A673 (cell line): ENCODE measurements at regions not wholly inside any gene's neighbourhood (a gene's known extent, or its start where the extent isn't known, plus 50 kb on each side); places are given as distances from the start of the nearest gene placed in this dataset.

Source experiments
- BruUV-seq: library from RNA; stranded (reverse); fragments of 400-500 nt; replicated peaks from 2 replicates; lab custom pipeline; 2021; lab: Mats Ljungman, UMichigan
- CTCF ChIA-PET: fragments of 300-600 bp; sonication (Branson Sonifier 250); formaldehyde crosslinking; loops from one replicate; lab custom pipeline; 2022; ENCODE audit warnings: antibody characterized with exemption; lab: Charles Lee
- POLR2A ChIA-PET: fragments of 300-600 bp; sonication (Branson Sonifier 250); formaldehyde crosslinking; loops from one replicate; lab custom pipeline; 2022; ENCODE audit warnings: antibody characterized with exemption; ENCODE audit not compliant: low non-redundant PET; lab: Charles Lee
- DNase-seq: peaks from one replicate; pipeline ENCODE4 v3.0.0-alpha.2; 2015; ENCODE audit warnings: low spot score
- H3K27ac ChIP-seq: fragments of 200-600 bp; sonication (generic); 2 replicates; pipeline ENCODE4 v1.5.1; 2016; ENCODE audit warnings: mixed run types, low read depth, mild to moderate bottlenecking, mixed read lengths, antibody characterized with exemption, low read length; ENCODE audit not compliant: poor library complexity, severe bottlenecking
- H3K27me3 ChIP-seq: fragments of 200-600 bp; sonication (generic); replicated peaks from 2 replicates; pipeline ENCODE4 v1.6.1; 2017; ENCODE audit warnings: mixed run types, low read depth, mild to moderate bottlenecking, mixed read lengths, antibody characterized with exemption, low read length; ENCODE audit not compliant: insufficient read depth, poor library complexity
- H3K36me3 ChIP-seq: fragments of 200-600 bp; sonication (generic); 2 replicates; pipeline ENCODE4 v1.6.1; 2016; ENCODE audit warnings: mixed run types, mild to moderate bottlenecking, mixed read lengths, antibody characterized with exemption, low read length; ENCODE audit not compliant: insufficient read depth, poor library complexity, severe bottlenecking
- H3K4me1 ChIP-seq: fragments of 200-600 bp; sonication (generic); 2 replicates; pipeline ENCODE4 v1.6.1; 2017; ENCODE audit warnings: mixed run types, mild to moderate bottlenecking, mixed read lengths, antibody characterized with exemption, low read length; ENCODE audit not compliant: insufficient read depth, poor library complexity, severe bottlenecking
- H3K4me3 ChIP-seq: fragments of 200-600 bp; sonication (generic); 2 replicates; pipeline ENCODE4 v1.5.1; 2016; ENCODE audit warnings: low read depth, mixed run types, mild to moderate bottlenecking, mixed read lengths, low read length; ENCODE audit not compliant: poor library complexity, severe bottlenecking
- H3K9me3 ChIP-seq: fragments of 200-600 bp; sonication (generic); 2 replicates; pipeline ENCODE4 v1.6.1; 2016; ENCODE audit warnings: mixed run types, low read depth, mild to moderate bottlenecking, mixed read lengths, antibody characterized with exemption, low read length; ENCODE audit not compliant: poor library complexity, severe bottlenecking
- CTCF ChIP-seq: fragments of 300-800, 200-600 bp; sonication (generic); conservative IDR thresholded peaks from 2 replicates; pipeline ENCODE4 v1.5.1; 2017; ENCODE audit warnings: low read depth, mild to moderate bottlenecking, antibody characterized with exemption, low read length, moderate library complexity, mixed read lengths
- EZH2 ChIP-seq: fragments of 200-600 bp; sonication (generic); IDR thresholded peaks from 2 replicates; pipeline ENCODE4 v1.6.1; 2017; ENCODE audit warnings: borderline replicate concordance, low read depth, mild to moderate bottlenecking, mixed read lengths, antibody characterized with exemption, low read length; ENCODE audit not compliant: poor library complexity, severe bottlenecking
- intact Hi-C: fragments of 100-400 bp; cut with micrococcal nuclease; formaldehyde crosslinking; loops from one replicate; pipeline ENCODE4 v1.10.0; 2022; ENCODE audit not compliant: unreplicated experiment

- no peaks in the 10 kb centered on the region for H3K4me1 ChIP-seq
- no TSS peak for BruUV-seq
- intact Hi-C loops = no loop called here
- H3K9me3 ChIP-seq = no peaks in the 10 kb centered on the region
- no peak overlapping the region for H3K4me3 ChIP-seq
- ChIA-PET CTCF (no interaction called here), POLR2A (no interaction called here)
- no peak overlapping the region for H3K27ac ChIP-seq
- no peak for DNase-seq
- no peaks in the 10 kb centered on the region for H3K36me3 ChIP-seq
- H3K27me3 ChIP-seq = no peaks in the 10 kb centered on the region
- TF ChIP-seq EZH2 (no peak), CTCF (no peak)
Observed at GRCh38 chr7:113727486-113727885, 191.3 kb downstream of the PPP1R3A start.

GRCh38 chr7:113722006-113722405 lies 196.8 kb downstream of the PPP1R3A start:
- H3K27me3 ChIP-seq = no peaks in the 10 kb centered on the region
- TF ChIP-seq EZH2 = no peak
- no peak for TF ChIP-seq CTCF
- no peak for DNase-seq
- no peaks in the 10 kb centered on the region for H3K4me1 ChIP-seq
- CTCF ChIA-PET = no interaction called here
- H3K27ac ChIP-seq = no peak overlapping the region
- POLR2A ChIA-PET = no interaction called here
- intact Hi-C loops = no loop called here
- no peaks in the 10 kb centered on the region for H3K9me3 ChIP-seq
- no peaks in the 10 kb centered on the region for H3K36me3 ChIP-seq
- no TSS peak for BruUV-seq
- H3K4me3 ChIP-seq = no peak overlapping the region

GRCh38 chr7:113717739-113718138 lies 201.1 kb downstream of the PPP1R3A start:
- H3K27me3 ChIP-seq = no peaks in the 10 kb centered on the region
- intact Hi-C loops = no loop called here
- no peaks in the 10 kb centered on the region for H3K4me1 ChIP-seq
- H3K36me3 ChIP-seq = no peaks in the 10 kb centered on the region
- POLR2A ChIA-PET = no interaction called here
- CTCF ChIA-PET = no interaction called here
- H3K9me3 ChIP-seq = no peaks in the 10 kb centered on the region
- BruUV-seq = no TSS peak
- no peak overlapping the region for H3K27ac ChIP-seq
- no peak for DNase-seq
- TF ChIP-seq CTCF (no peak), EZH2 (no peak)
- H3K4me3 ChIP-seq = no peak overlapping the region
